ENCODE measurements at regions not wholly inside any gene's neighbourhood (a gene's known extent, or its start where the extent isn't known, plus 50 kb on each side); places are given as distances from the start of the nearest gene placed in this dataset.
"Not testable (repeated sequence)": the region's sequence is repeated elsewhere in the genome, so short reads cannot be mapped to it uniquely, and the experiment has no call there.

GRCh38 chr1:144140243-144140642 lies 168.5 kb upstream of the FAM72C start:
- POLR2A ChIA-PET; H3K27me3 ChIP-seq (ENCODE audit: control insufficient read depth, insufficient read depth, low read length); CTCF ChIA-PET; DNase-seq (ENCODE audit: low read depth); H3K4me3 ChIP-seq (ENCODE audit: low read depth, low read length); H3K36me3 ChIP-seq (ENCODE audit: control insufficient read depth, insufficient read depth, low read length): not testable (repeated sequence)

GRCh38 chr1:144105006-144105405 lies 133.2 kb upstream of the FAM72C start:
- H3K4me3 ChIP-seq (ENCODE audit: low read depth, low read length); H3K27me3 ChIP-seq (ENCODE audit: control insufficient read depth, insufficient read depth, low read length); POLR2A ChIA-PET; H3K36me3 ChIP-seq (ENCODE audit: control insufficient read depth, insufficient read depth, low read length); CTCF ChIA-PET; DNase-seq (ENCODE audit: low read depth): not testable (repeated sequence)

DNA sequence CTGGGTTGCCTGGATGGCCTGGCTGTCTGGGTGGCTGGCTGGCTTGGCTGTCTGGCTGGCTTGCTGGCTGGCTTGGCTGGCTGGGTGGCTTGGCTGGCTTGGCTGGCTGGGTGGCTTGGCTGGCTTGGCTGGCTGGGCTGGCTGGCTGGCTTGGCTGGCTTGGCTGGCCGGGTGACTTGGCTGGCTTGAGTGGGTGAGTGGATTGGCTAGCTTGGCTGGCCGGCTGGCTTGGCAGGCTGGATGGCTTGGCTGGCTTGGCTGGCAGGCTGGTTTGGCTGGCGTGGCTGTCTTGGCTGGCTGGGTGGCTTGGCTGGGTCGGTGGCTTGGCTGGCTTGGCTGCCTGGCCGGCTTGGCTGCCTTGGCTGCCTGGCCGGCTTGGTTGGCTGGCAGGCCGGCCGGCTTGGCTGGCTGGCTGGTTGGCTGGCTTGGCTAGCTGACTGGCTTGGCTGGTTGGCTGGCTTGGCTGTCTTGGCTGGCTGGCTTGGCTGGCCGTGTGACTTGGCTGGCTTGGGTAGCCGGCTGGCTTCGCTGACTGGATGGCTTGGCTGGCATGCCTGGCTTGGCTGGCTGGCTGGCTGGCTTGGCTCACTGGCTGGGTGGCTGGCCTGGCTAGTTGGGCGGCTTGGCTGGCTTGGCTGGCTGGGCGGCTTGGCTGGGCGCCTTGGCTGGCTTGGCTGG lies 132.4 kb upstream of the FAM72C start:
- CTCF ChIA-PET; H3K27me3 ChIP-seq (ENCODE audit: control insufficient read depth, insufficient read depth, low read length); H3K4me3 ChIP-seq (ENCODE audit: low read depth, low read length); DNase-seq (ENCODE audit: low read depth); H3K36me3 ChIP-seq (ENCODE audit: control insufficient read depth, insufficient read depth, low read length); POLR2A ChIA-PET: not testable (repeated sequence)

- H3K27me3 ChIP-seq (ENCODE audit: control insufficient read depth, insufficient read depth, low read length); CTCF ChIA-PET; DNase-seq (ENCODE audit: low read depth); H3K36me3 ChIP-seq (ENCODE audit: control insufficient read depth, insufficient read depth, low read length); H3K4me3 ChIP-seq (ENCODE audit: low read depth, low read length); POLR2A ChIA-PET: not testable (repeated sequence)
Observed at GRCh38 chr1:144103156-144103880, 131.5 kb upstream of the FAM72C start.

- H3K36me3 ChIP-seq (ENCODE audit: control insufficient read depth, insufficient read depth, low read length); H3K27me3 ChIP-seq (ENCODE audit: control insufficient read depth, insufficient read depth, low read length); CTCF ChIA-PET; POLR2A ChIA-PET; DNase-seq (ENCODE audit: low read depth); H3K4me3 ChIP-seq (ENCODE audit: low read depth, low read length): not testable (repeated sequence)
Observed at GRCh38 chr1:144102046-144102745, 130.4 kb upstream of the FAM72C start.

DNA sequence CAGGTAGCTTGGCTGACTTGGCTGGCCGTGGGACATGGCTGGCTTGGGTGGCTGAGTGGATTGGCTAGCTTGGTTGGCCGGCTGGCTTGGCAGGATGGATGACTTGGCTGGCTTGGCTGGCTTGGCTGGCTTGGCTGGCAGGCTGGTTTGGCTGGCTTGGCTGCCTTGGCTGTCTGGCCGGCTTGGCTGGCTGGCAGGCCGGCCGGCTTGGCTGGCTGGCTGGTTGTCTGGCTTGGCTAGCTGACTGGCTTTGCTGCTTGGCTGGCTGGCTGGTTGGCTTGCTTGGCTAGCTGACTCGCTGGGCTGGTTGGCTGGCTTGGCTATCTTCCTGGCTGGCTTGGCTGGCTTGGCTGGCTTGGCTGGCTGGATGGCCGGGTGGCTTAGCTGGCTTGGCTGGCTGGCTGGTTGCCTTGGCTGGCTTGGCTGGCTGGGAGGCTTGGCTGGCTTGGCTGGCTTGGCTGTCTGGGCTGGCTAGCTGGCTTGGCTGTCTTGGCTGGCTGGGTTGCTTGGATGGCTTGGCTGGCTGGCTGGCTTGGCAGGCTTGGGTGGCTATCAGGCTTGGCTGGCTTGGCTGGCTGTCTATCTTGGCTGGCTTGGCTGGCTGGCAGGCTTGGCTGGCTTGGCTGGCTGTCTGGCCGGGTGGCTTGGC lies 129.7 kb upstream of the FAM72C start:
- DNase-seq (ENCODE audit: low read depth), result no peak
- TF ChIP-seq CTCF (IDR thresholded peaks at IDR 0.05; ENCODE audit: insufficient read depth, low read depth, low read length), result no peak
- ChIA-PET CTCF (no interaction called here), POLR2A (no interaction called here)
- no peak overlapping the region for H3K4me3 ChIP-seq (ENCODE audit: low read depth, low read length)
- no peaks in the 10 kb centered on the region for H3K36me3 ChIP-seq (ENCODE audit: control insufficient read depth, insufficient read depth, low read length)
- no peaks in the 10 kb centered on the region for H3K27me3 ChIP-seq (ENCODE audit: control insufficient read depth, insufficient read depth, low read length)

DNA sequence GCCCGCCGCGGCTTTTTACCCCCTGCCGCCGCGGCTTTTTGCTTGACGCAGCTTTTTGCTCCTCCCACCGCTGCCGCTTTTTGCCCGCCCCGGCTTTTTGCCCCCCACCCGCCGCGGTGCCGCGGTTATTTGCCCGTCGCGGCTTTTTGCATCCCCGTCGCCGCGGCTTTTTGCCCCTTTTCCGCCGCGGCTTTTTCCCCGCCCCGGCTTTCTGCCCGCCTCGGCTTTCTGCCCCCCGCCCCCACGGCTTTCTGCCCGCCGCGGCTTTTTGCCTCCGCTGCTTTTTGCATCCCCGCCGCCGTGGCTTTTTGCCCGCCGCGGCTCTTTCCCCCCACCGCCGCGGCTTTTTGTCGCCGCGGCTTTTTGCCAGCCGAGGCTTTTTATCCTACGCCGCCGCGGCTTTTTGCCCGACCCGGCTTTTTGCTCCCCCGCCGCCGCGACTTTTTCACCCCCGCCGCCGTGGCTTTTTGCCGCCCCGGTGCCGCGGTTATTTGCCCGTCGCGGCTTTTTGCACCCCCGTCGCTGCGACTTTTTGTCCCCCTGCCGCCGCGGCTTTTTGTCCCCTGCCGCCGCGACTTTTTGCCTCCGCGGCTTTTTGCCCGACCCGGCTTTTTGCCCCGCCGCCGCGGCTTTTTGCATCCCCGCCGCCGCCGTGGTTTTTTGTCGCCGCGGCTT lies 105.5 kb upstream of the FAM72C start:
- H3K27me3 ChIP-seq (ENCODE audit: control insufficient read depth, insufficient read depth, low read length); H3K36me3 ChIP-seq (ENCODE audit: control insufficient read depth, insufficient read depth, low read length); CTCF ChIA-PET; POLR2A ChIA-PET; DNase-seq (ENCODE audit: low read depth): not testable (repeated sequence)
- H3K4me3 ChIP-seq (ENCODE audit: low read depth, low read length), result peak overlapping the region; percentile 42

DNA sequence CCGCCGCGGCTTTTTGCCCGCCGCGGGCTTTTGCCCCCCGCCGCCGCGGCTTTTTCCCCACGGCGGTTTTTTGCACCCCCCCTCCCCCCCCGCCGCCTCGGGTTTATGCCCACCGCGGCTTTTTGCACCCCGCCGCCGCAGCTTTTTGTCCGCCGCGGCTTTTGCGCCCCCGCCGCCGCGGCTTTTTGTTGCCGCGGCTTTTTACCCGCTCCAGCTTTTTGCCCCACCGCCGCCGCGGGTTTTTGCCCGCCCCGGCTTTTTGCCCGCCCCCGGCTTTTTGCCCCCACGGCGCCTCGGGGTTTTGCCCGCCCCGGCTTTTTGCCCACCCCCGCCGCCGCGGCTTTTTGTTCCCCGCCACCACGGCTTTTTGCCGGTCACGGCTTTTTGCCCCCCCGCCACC lies 104.9 kb upstream of the FAM72C start:
- peak overlapping the region; percentile 42 for H3K4me3 ChIP-seq (ENCODE audit: low read depth, low read length)
- CTCF ChIA-PET; H3K27me3 ChIP-seq (ENCODE audit: control insufficient read depth, insufficient read depth, low read length); DNase-seq (ENCODE audit: low read depth); H3K36me3 ChIP-seq (ENCODE audit: control insufficient read depth, insufficient read depth, low read length); POLR2A ChIA-PET: not testable (repeated sequence)

- H3K27me3 ChIP-seq (ENCODE audit: control insufficient read depth, insufficient read depth, low read length); POLR2A ChIA-PET; CTCF ChIA-PET; DNase-seq (ENCODE audit: low read depth); H3K36me3 ChIP-seq (ENCODE audit: control insufficient read depth, insufficient read depth, low read length); H3K4me3 ChIP-seq (ENCODE audit: low read depth, low read length): not testable (repeated sequence)
Observed at GRCh38 chr1:144070394-144071053, 98.7 kb upstream of the FAM72C start.

DNA sequence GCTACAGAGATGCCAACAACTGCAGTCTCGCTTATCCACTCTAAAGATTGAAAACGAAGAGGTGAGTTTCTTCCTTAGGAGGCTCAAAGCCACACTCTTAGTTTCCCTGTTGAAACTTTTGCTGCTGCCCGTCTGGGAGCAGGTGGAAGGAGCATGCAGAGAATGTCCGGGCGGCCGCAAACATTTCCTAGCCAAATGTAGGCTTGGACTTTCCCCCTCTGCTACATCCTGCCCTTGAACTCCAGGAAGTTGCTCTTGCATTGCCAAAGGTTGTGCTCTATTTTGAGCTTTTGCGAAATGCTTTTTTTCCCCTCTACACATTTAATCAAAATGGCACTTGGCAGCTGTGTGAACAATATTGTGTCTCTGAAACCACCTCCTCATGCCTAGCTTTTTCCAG lies 95.3 kb upstream of the FAM72C start:
- H3K27me3 ChIP-seq (ENCODE audit: control insufficient read depth, insufficient read depth, low read length); H3K36me3 ChIP-seq (ENCODE audit: control insufficient read depth, insufficient read depth, low read length); POLR2A ChIA-PET; CTCF ChIA-PET; DNase-seq (ENCODE audit: low read depth); H3K4me3 ChIP-seq (ENCODE audit: low read depth, low read length): not testable (repeated sequence)
